ENCODE measurements at regions not wholly inside any gene's neighbourhood (a gene's known extent, or its start where the extent isn't known, plus 50 kb on each side); places are given as distances from the start of the nearest gene placed in this dataset.

GRCh38 chr4:151561551-151562256, 152.7 kb downstream of the FHIP1A start:
- no peak for DNase-seq
- H3K4me1 Mint-ChIP-seq, result no peaks in the 10 kb centered on the region
- H3K9me3 Mint-ChIP-seq, result no peaks in the 10 kb centered on the region
- no peaks in the 10 kb centered on the region for H3K27me3 Mint-ChIP-seq
- H3K4me3 Mint-ChIP-seq, result no peak overlapping the region
- CTCF ChIA-PET, result no interaction called here
- no peak overlapping the region for H3K27ac Mint-ChIP-seq
- no peaks in the 10 kb centered on the region for H3K36me3 Mint-ChIP-seq

- Mint-ChIP-seq H3K4me1 (no peaks in the 10 kb centered on the region), H3K36me3 (no peaks in the 10 kb centered on the region), H3K27me3 (no peaks in the 10 kb centered on the region), H3K27ac (no peak overlapping the region), H3K4me3 (no peak overlapping the region), H3K9me3 (no peaks in the 10 kb centered on the region)
- CTCF ChIA-PET, result no interaction called here
- no peak for DNase-seq
Measured at GRCh38 chr4:151563194-151563593, 154.2 kb downstream of the FHIP1A start.

- Mint-ChIP-seq H3K9me3 (no peaks in the 10 kb centered on the region), H3K4me3 (no peak overlapping the region), H3K27ac (no peak overlapping the region), H3K36me3 (no peaks in the 10 kb centered on the region), H3K27me3 (no peaks in the 10 kb centered on the region), H3K4me1 (no peaks in the 10 kb centered on the region)
- DNase-seq, result no peak
- CTCF ChIA-PET, result interaction anchor here (0.6 kb wide), 1 partner anchor 341 kb away, joined by 3 read pairs; no protein-coding TSS in a partner anchor
Measured at GRCh38 chr4:151564321-151564720, 155.3 kb downstream of the FHIP1A start.

GRCh38 chr4:151565583-151565982, 156.6 kb downstream of the FHIP1A start:
- H3K36me3 Mint-ChIP-seq, result no peaks in the 10 kb centered on the region
- H3K9me3 Mint-ChIP-seq, result no peaks in the 10 kb centered on the region
- no peaks in the 10 kb centered on the region for H3K27me3 Mint-ChIP-seq
- no peak overlapping the region for H3K27ac Mint-ChIP-seq
- H3K4me3 Mint-ChIP-seq, result no peak overlapping the region
- CTCF ChIA-PET, result no interaction called here
- H3K4me1 Mint-ChIP-seq, result no peaks in the 10 kb centered on the region
- DNase-seq, result no peak

GRCh38 chr4:151566053-151566452, 157.1 kb downstream of the FHIP1A start:
- H3K27me3 Mint-ChIP-seq, result no peaks in the 10 kb centered on the region
- CTCF ChIA-PET, result no interaction called here
- no peaks in the 10 kb centered on the region for H3K4me1 Mint-ChIP-seq
- no peak for DNase-seq
- H3K27ac Mint-ChIP-seq, result no peak overlapping the region
- no peaks in the 10 kb centered on the region for H3K9me3 Mint-ChIP-seq
- no peak overlapping the region for H3K4me3 Mint-ChIP-seq
- H3K36me3 Mint-ChIP-seq, result no peaks in the 10 kb centered on the region

GRCh38 chr4:151567056-151567455, 158.1 kb downstream of the FHIP1A start:
- no peaks in the 10 kb centered on the region for H3K27me3 Mint-ChIP-seq
- no peak for DNase-seq

GRCh38 chr4:151568966-151569365, 160.0 kb downstream of the FHIP1A start:
- Mint-ChIP-seq H3K4me1 (no peaks in the 10 kb centered on the region), H3K27me3 (no peaks in the 10 kb centered on the region), H3K4me3 (no peak overlapping the region), H3K36me3 (no peaks in the 10 kb centered on the region), H3K27ac (no peak overlapping the region), H3K9me3 (no peaks in the 10 kb centered on the region)
- no peak for DNase-seq
- CTCF ChIA-PET, result no interaction called here

More at GRCh38 chr4:151567056-151567455, 158.1 kb downstream of the FHIP1A start:
- H3K9me3 Mint-ChIP-seq, result no peaks in the 10 kb centered on the region
- no peaks in the 10 kb centered on the region for H3K4me1 Mint-ChIP-seq
- H3K4me3 Mint-ChIP-seq, result no peak overlapping the region
- CTCF ChIA-PET, result no interaction called here
- H3K27ac Mint-ChIP-seq, result no peak overlapping the region
- H3K36me3 Mint-ChIP-seq, result no peaks in the 10 kb centered on the region

- Mint-ChIP-seq H3K27ac (no peak overlapping the region), H3K4me3 (no peak overlapping the region), H3K27me3 (no peaks in the 10 kb centered on the region), H3K4me1 (no peaks in the 10 kb centered on the region), H3K9me3 (no peaks in the 10 kb centered on the region), H3K36me3 (no peaks in the 10 kb centered on the region)
- CTCF ChIA-PET, result no interaction called here
- DNase-seq, result no peak
Measured at GRCh38 chr4:151569650-151570049, 160.7 kb downstream of the FHIP1A start.

GRCh38 chr4:151573474-151573873, 164.5 kb downstream of the FHIP1A start:
- Mint-ChIP-seq H3K27me3 (peaks cover 7% of the 10 kb centered on the region), H3K9me3 (no peaks in the 10 kb centered on the region), H3K4me1 (no peaks in the 10 kb centered on the region)

GRCh38 chr4:151573945-151574344, 165.0 kb downstream of the FHIP1A start:
- Mint-ChIP-seq H3K27me3 (peaks cover 7% of the 10 kb centered on the region), H3K4me3 (no peak overlapping the region), H3K27ac (no peak overlapping the region), H3K36me3 (no peaks in the 10 kb centered on the region), H3K4me1 (no peaks in the 10 kb centered on the region), H3K9me3 (no peaks in the 10 kb centered on the region)
- DNase-seq, result no peak
- CTCF ChIA-PET, result no interaction called here

More at GRCh38 chr4:151573474-151573873, 164.5 kb downstream of the FHIP1A start:
- H3K4me3 Mint-ChIP-seq, result no peak overlapping the region
- CTCF ChIA-PET, result no interaction called here
- no peak for DNase-seq
- H3K27ac Mint-ChIP-seq, result no peak overlapping the region
- no peaks in the 10 kb centered on the region for H3K36me3 Mint-ChIP-seq

GRCh38 chr4:151574968-151575367, 166.0 kb downstream of the FHIP1A start:
- Mint-ChIP-seq H3K4me3 (no peak overlapping the region), H3K27ac (no peak overlapping the region), H3K27me3 (peaks cover 7% of the 10 kb centered on the region), H3K4me1 (no peaks in the 10 kb centered on the region), H3K36me3 (no peaks in the 10 kb centered on the region), H3K9me3 (no peaks in the 10 kb centered on the region)
- CTCF ChIA-PET, result no interaction called here
- DNase-seq, result no peak

GRCh38 chr4:151575646-151576045, 166.7 kb downstream of the FHIP1A start:
- Mint-ChIP-seq H3K27me3 (peaks cover 7% of the 10 kb centered on the region), H3K27ac (no peak overlapping the region), H3K4me1 (no peaks in the 10 kb centered on the region), H3K4me3 (no peak overlapping the region), H3K36me3 (no peaks in the 10 kb centered on the region), H3K9me3 (no peaks in the 10 kb centered on the region)
- DNase-seq, result no peak
- CTCF ChIA-PET, result interaction anchor here (1.3 kb wide), 1 partner anchor 29 kb away, joined by 3 read pairs; no protein-coding TSS in a partner anchor

- H3K9me3 Mint-ChIP-seq, result no peaks in the 10 kb centered on the region
- no peaks in the 10 kb centered on the region for H3K4me1 Mint-ChIP-seq
- H3K36me3 Mint-ChIP-seq, result no peaks in the 10 kb centered on the region
- CTCF ChIA-PET, result interaction anchor here (1.3 kb wide), 1 partner anchor 28 kb away, joined by 3 read pairs; no protein-coding TSS in a partner anchor
- no peak overlapping the region for H3K27ac Mint-ChIP-seq
- no peak overlapping the region for H3K4me3 Mint-ChIP-seq
- no peak for DNase-seq
- H3K27me3 Mint-ChIP-seq, result peaks cover 7% of the 10 kb centered on the region
Measured at GRCh38 chr4:151576627-151577026, 167.7 kb downstream of the FHIP1A start.

- CTCF ChIA-PET, result no interaction called here
- Mint-ChIP-seq H3K27me3 (peaks cover 12% of the 10 kb centered on the region), H3K9me3 (no peaks in the 10 kb centered on the region), H3K36me3 (no peaks in the 10 kb centered on the region), H3K27ac (no peak overlapping the region), H3K4me1 (no peaks in the 10 kb centered on the region), H3K4me3 (no peak overlapping the region)
- DNase-seq, result no peak
Measured at GRCh38 chr4:151581570-151581969, 172.6 kb downstream of the FHIP1A start.

- Mint-ChIP-seq H3K27ac (no peak overlapping the region), H3K4me3 (no peak overlapping the region), H3K4me1 (no peaks in the 10 kb centered on the region), H3K9me3 (no peaks in the 10 kb centered on the region), H3K27me3 (peaks cover 12% of the 10 kb centered on the region), H3K36me3 (no peaks in the 10 kb centered on the region)
- no peak for DNase-seq
- CTCF ChIA-PET, result no interaction called here
Measured at GRCh38 chr4:151582098-151582497, 173.1 kb downstream of the FHIP1A start.
